Kidney (tissue), 13 donors: ENCODE measurements at regions not wholly inside any gene's neighbourhood (a gene's known extent, or its start where the extent isn't known, plus 50 kb on each side); places are given as distances from the start of the nearest gene placed in this dataset.

ENCODE experiments used
- DNase-seq, 5 donors: peaks; one replicate each; pipeline ENCODE4 v3.0.0-alpha.2; 2013 to 2020
- FAIRE-seq: peaks from 2 replicates; lab custom pipeline; 2012; peaks lifted over from hg19 to GRCh38; lab: Jason Lieb, UNC
- H3K27ac ChIP-seq, 2 donors: one replicate each; pipeline ENCODE4 v1.7.0; 2013; ENCODE audit warnings: low read depth in 2 of 2, low read length in 2 of 2, inconsistent platforms in 1 of 2
- H3K27me3 ChIP-seq: one replicate; pipeline ENCODE4 v1.7.1; 2013; ENCODE audit warnings: low read length, inconsistent platforms; ENCODE audit not compliant: control insufficient read depth, insufficient read depth
- H3K36me3 ChIP-seq, 3 donors: one replicate each; pipeline versions ENCODE4 v1.7.0 to v1.7.1; 2013; ENCODE audit warnings: low read length in 3 of 3, control low read depth in 1 of 3, inconsistent platforms in 1 of 3; ENCODE audit not compliant: insufficient read depth in 3 of 3, control insufficient read depth in 2 of 3
- H3K4me1 ChIP-seq, 3 donors: one replicate each; pipeline versions ENCODE4 v1.7.0 to v1.7.1; 2013; ENCODE audit warnings: low read length in 3 of 3, inconsistent platforms in 1 of 3, low read depth in 1 of 3; ENCODE audit not compliant: control insufficient read depth in 2 of 3, insufficient read depth in 2 of 3
- H3K4me3 ChIP-seq, 3 donors: one replicate each; pipeline versions ENCODE4 v1.7.0 to v1.8.1; 2013; ENCODE audit warnings: low read length in 3 of 3, control low read depth in 1 of 3, inconsistent platforms in 1 of 3
- H3K9ac ChIP-seq, 3 donors: one replicate each; pipeline versions ENCODE4 v1.7.0 to v1.7.1; 2013; ENCODE audit warnings: low read length in 3 of 3, control low read depth in 1 of 3, inconsistent platforms in 1 of 3
- H3K9me3 ChIP-seq, 3 donors: one replicate each; pipeline versions ENCODE4 v1.7.0 to v1.7.1; 2013; ENCODE audit warnings: low read length in 3 of 3, control low read depth in 1 of 3, inconsistent platforms in 1 of 3; ENCODE audit not compliant: control insufficient read depth in 2 of 3, insufficient read depth in 1 of 3
- CTCF ChIP-seq: IDR thresholded peaks from 3 replicates; pipeline ENCODE4 v1.5.1; 2012; ENCODE audit warnings: mild to moderate bottlenecking, moderate library complexity, borderline replicate concordance; ENCODE audit not compliant: insufficient read depth; ENCODE audit errors: extremely low read depth
- intact Hi-C: fragments of 100-400 bp; cut with DNase I; formaldehyde crosslinking; loops from one replicate; pipeline ENCODE4 v1.11.1; 2022
- donor health status: control.
- donor health status: control.
- donor health status: control.
- donor health status: control.
- donor health status: control.
- donor health status: DM: yes; HTN: yes; CAD: no.
- donor health status: Normal renal cell carcinoma (clear cell type).

GRCh38 chr2:238643400-238643907 lies 204.4 kb upstream of the TWIST2 start:
- TF ChIP-seq CTCF, result no peak
- no peaks in the 10 kb centered on the region for H3K4me1 ChIP-seq
- no peaks in the 10 kb centered on the region for H3K27me3 ChIP-seq
- intact Hi-C loops, result no loop called here
- no peak overlapping the region for H3K4me3 ChIP-seq
- no peak for FAIRE-seq
- DNase-seq, result no peak
- no peaks in the 10 kb centered on the region for H3K36me3 ChIP-seq
- H3K9me3 ChIP-seq, result no peaks in the 10 kb centered on the region
- H3K9ac ChIP-seq, result no peak overlapping the region
- no peak overlapping the region for H3K27ac ChIP-seq

- Histone ChIP-seq H3K4me3 (no peak overlapping the region), H3K27me3 (no peaks in the 10 kb centered on the region), H3K4me1 (no peaks in the 10 kb centered on the region), H3K9me3 (no peaks in the 10 kb centered on the region), H3K36me3 (no peaks in the 10 kb centered on the region), H3K9ac (no peak overlapping the region), H3K27ac (no peak overlapping the region)
- DNase-seq, result no peak
- no peak for FAIRE-seq
- no peak for TF ChIP-seq CTCF
- intact Hi-C loops, result no loop called here
Observed at GRCh38 chr2:238644095-238645081, 203.5 kb upstream of the TWIST2 start.

- DNase-seq (no peak), FAIRE-seq (no peak)
- Histone ChIP-seq H3K9me3 (no peaks in the 10 kb centered on the region), H3K27me3 (no peaks in the 10 kb centered on the region), H3K9ac (no peak overlapping the region), H3K4me3 (no peak overlapping the region), H3K36me3 (no peaks in the 10 kb centered on the region), H3K27ac (no peak overlapping the region), H3K4me1 (no peaks in the 10 kb centered on the region)
- no peak for TF ChIP-seq CTCF
- intact Hi-C loops, result no loop called here
Observed at GRCh38 chr2:238645095-238645494, 202.8 kb upstream of the TWIST2 start.
